PC-3 (cell line): ENCODE measurements at regions not wholly inside any gene's neighbourhood (a gene's known extent, or its start where the extent isn't known, plus 50 kb on each side); places are given as distances from the start of the nearest gene placed in this dataset.

Experiments used
- ATAC-seq: fragments of 200-7000 bp; cut with Tn5 transposase; 2 replicates; pipeline ENCODE4 v1.9.1; 2020; ENCODE audit warnings: mild to moderate bottlenecking, moderate library complexity
- BruUV-seq: library from RNA; stranded (reverse); fragments of 400-500 nt; replicated peaks from 2 replicates; lab custom pipeline; 2021; lab: Mats Ljungman, UMichigan
- CTCF ChIA-PET: fragments of 300-600 bp; sonication (Branson Sonifier 250); formaldehyde crosslinking; loops from one replicate; lab custom pipeline; 2022; ENCODE audit warnings: antibody characterized with exemption; lab: Charles Lee
- POLR2A ChIA-PET: fragments of 300-600 bp; sonication (Branson Sonifier 250); formaldehyde crosslinking; loops from one replicate; lab custom pipeline; 2022; ENCODE audit warnings: antibody characterized with exemption; ENCODE audit not compliant: unreplicated experiment; lab: Charles Lee
- DNase-seq: peaks from one replicate; pipeline ENCODE4 v3.0.0-alpha.2; 2015
- H2AFZ ChIP-seq: fragments of 300-600 bp; sonication (generic); 2 replicates; pipeline ENCODE4 v1.6.0; 2016; ENCODE audit warnings: antibody characterized with exemption, low read length
- H3F3A ChIP-seq: fragments of 300-600 bp; sonication (generic); one replicate; pipeline ENCODE4 v1.6.0; 2017; ENCODE audit warnings: antibody characterized with exemption, low read length, control low read depth, mild to moderate bottlenecking; ENCODE audit not compliant: unreplicated experiment
- H3K27ac ChIP-seq: fragments of 300-600 bp; sonication (generic); 2 replicates; pipeline ENCODE4 v1.5.1; 2016; ENCODE audit warnings: mild to moderate bottlenecking, low read length
- H3K27me3 ChIP-seq: fragments of 300-600 bp; sonication (generic); 2 replicates; pipeline ENCODE4 v1.6.1; 2016; ENCODE audit warnings: low read length, mixed read lengths
- H3K36me3 ChIP-seq: fragments of 300-600 bp; sonication (generic); 2 replicates; pipeline ENCODE4 v1.6.1; 2016; ENCODE audit warnings: low read depth, mixed run types, low read length, mixed read lengths
- H3K4me1 ChIP-seq: fragments of 300-600 bp; sonication (generic); 2 replicates; pipeline ENCODE4 v1.5.1; 2016; ENCODE audit warnings: low read length; ENCODE audit not compliant: insufficient read depth
- H3K4me2 ChIP-seq: fragments of 300-600 bp; sonication (generic); 2 replicates; pipeline ENCODE4 v1.6.0; 2016; ENCODE audit warnings: low read length
- H3K4me3 ChIP-seq: fragments of 300-600 bp; sonication (generic); 2 replicates; pipeline ENCODE4 v1.5.1; 2016; ENCODE audit warnings: mild to moderate bottlenecking, low read length, mixed read lengths
- H3K79me2 ChIP-seq: fragments of 300-600 bp; sonication (generic); 2 replicates; pipeline ENCODE4 v1.6.1; 2017; ENCODE audit warnings: low read length, mixed read lengths
- H3K9ac ChIP-seq: fragments of 300-600 bp; sonication (generic); 2 replicates; pipeline ENCODE4 v1.6.0; 2016; ENCODE audit warnings: mild to moderate bottlenecking, low read length
- H3K9me2 ChIP-seq: fragments of 300-600 bp; sonication (generic); replicated peaks from 2 replicates; pipeline ENCODE4 v1.6.1; 2016; ENCODE audit warnings: mixed run types, low read length, mixed read lengths
- H3K9me3 ChIP-seq: fragments of 300-600 bp; sonication (generic); 2 replicates; pipeline ENCODE4 v1.6.1; 2016; ENCODE audit warnings: low read length, mixed read lengths
- H4K20me1 ChIP-seq: fragments of 300-600 bp; sonication (generic); 2 replicates; pipeline ENCODE4 v1.6.1; 2016; ENCODE audit warnings: low read length, mixed read lengths
- CTCF ChIP-seq: fragments of 300-600 bp; sonication (generic); conservative IDR thresholded peaks from 2 replicates; pipeline ENCODE4 v1.5.1; 2017; ENCODE audit warnings: antibody characterized with exemption, low read depth, mild to moderate bottlenecking, low read length
- EZH2 ChIP-seq: fragments of 300-600 bp; sonication (generic); IDR thresholded peaks from one replicate; pipeline ENCODE4 v1.6.1; 2017; ENCODE audit warnings: antibody characterized with exemption, mild to moderate bottlenecking, low read length; ENCODE audit not compliant: unreplicated experiment
- EZH2phosphoT487 ChIP-seq: fragments of 300-600 bp; sonication (generic); IDR thresholded peaks from 2 replicates; pipeline ENCODE4 v1.6.1; 2018; ENCODE audit warnings: mild to moderate bottlenecking, antibody characterized with exemption, low read length, borderline replicate concordance
- intact Hi-C: fragments of 100-400 bp; cut with micrococcal nuclease; formaldehyde crosslinking; loops from 2 replicates; pipeline ENCODE4 v1.9.0; 2023

DNA sequence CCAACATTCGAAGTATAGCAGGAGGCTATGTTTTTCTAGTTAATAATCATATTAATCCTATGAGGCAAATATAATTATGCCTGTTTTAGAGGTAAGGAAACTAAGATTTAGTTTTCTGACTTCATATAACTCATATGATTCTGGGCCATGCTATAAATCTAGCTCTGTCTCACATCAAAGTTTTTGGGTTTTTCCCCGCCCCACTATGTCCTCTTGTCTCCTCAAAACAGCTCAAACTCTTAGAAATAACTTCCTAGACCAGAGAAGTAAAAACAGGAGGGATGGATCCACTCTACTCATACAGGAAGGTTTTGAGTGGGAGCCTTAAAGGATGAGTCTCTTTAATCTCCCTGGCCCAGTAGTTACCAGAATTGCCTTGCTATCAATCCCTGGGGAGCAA lies 256.4 kb upstream of the FGGY start:
- Histone ChIP-seq H3K4me1 (peaks cover 17% of the 10 kb centered on the region), H3K79me2 (no peaks in the 10 kb centered on the region), H2AFZ (no peak overlapping the region), H3K4me2 (no peak overlapping the region), H3K27ac (no peak overlapping the region), H3K36me3 (no peaks in the 10 kb centered on the region), H3K4me3 (no peak overlapping the region), H3F3A (no peaks in the 10 kb centered on the region), H3K9me2 (no peaks in the 10 kb centered on the region), H4K20me1 (no peaks in the 10 kb centered on the region), H3K27me3 (no peaks in the 10 kb centered on the region), H3K9me3 (no peaks in the 10 kb centered on the region), H3K9ac (no peak overlapping the region)
- DNase-seq (no peak), ATAC-seq (no peak)
- no TSS peak for BruUV-seq
- intact Hi-C loops = no loop called here
- ChIA-PET CTCF (no interaction called here), POLR2A (no interaction called here)
- TF ChIP-seq CTCF (no peak), EZH2phosphoT487 (no peak), EZH2 (no peak)

DNA sequence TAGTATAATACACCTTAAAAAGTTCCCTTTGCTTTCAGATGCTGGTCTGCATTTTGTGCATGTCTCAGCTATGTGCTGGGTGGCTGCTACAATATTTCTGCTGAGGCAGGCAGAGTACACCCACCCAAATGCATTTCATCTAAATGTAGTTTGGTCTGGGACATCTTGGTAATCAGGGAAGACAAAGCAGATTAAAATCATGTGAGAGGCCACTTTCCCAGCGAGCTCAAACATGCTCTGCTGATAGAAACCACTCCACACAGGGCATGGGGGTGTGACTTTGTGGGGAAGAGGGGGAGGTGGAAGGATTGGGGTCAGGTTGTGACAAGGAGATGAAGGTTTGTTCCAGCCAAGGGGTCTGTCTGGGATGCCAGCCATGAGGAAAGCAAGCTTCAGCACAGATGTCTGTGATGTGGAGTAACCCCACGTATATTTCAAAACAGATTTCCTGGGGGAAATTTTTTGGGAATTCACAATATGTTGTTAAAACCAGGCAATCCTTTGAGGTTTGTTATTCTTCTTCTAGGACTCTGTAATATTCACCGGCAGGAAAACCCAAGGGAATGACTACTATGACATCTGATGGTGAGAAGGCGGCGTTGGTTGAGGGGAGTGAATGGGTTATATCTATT lies 255.1 kb upstream of the FGGY start:
- no peaks in the 10 kb centered on the region for H3K9me3 ChIP-seq
- H3K27ac ChIP-seq = no peak overlapping the region
- DNase-seq = no peak
- H3F3A ChIP-seq = no peaks in the 10 kb centered on the region
- POLR2A ChIA-PET = no interaction called here
- no peak for ATAC-seq
- H3K9ac ChIP-seq = no peak overlapping the region
- no peaks in the 10 kb centered on the region for H3K79me2 ChIP-seq
- H3K36me3 ChIP-seq = no peaks in the 10 kb centered on the region
- no peaks in the 10 kb centered on the region for H3K27me3 ChIP-seq
- CTCF ChIA-PET = no interaction called here
- TF ChIP-seq EZH2phosphoT487 = no peak
- TF ChIP-seq EZH2 = no peak
- no peak for TF ChIP-seq CTCF
- intact Hi-C loops = no loop called here
- no peak overlapping the region for H3K4me2 ChIP-seq
- BruUV-seq = no TSS peak
- no peaks in the 10 kb centered on the region for H4K20me1 ChIP-seq
- no peak overlapping the region for H3K4me3 ChIP-seq
- no peak overlapping the region for H2AFZ ChIP-seq
- H3K9me2 ChIP-seq = no peaks in the 10 kb centered on the region
- peaks cover 17% of the 10 kb centered on the region for H3K4me1 ChIP-seq

- Histone ChIP-seq H3K79me2 (no peaks in the 10 kb centered on the region), H3K9ac (no peak overlapping the region), H3K4me2 (no peak overlapping the region), H3K4me1 (peaks cover 17% of the 10 kb centered on the region), H3F3A (no peaks in the 10 kb centered on the region), H3K27ac (no peak overlapping the region), H3K36me3 (no peaks in the 10 kb centered on the region), H3K27me3 (no peaks in the 10 kb centered on the region), H4K20me1 (no peaks in the 10 kb centered on the region), H3K4me3 (no peak overlapping the region), H2AFZ (no peak overlapping the region), H3K9me2 (no peaks in the 10 kb centered on the region), H3K9me3 (no peaks in the 10 kb centered on the region)
- CTCF ChIA-PET = no interaction called here
- no TSS peak for BruUV-seq
- no peak for ATAC-seq
- peak; percentile 75 for DNase-seq
- POLR2A ChIA-PET = no interaction called here
- TF ChIP-seq CTCF (no peak), EZH2 (no peak), EZH2phosphoT487 (no peak)
- intact Hi-C loops = no loop called here
These were observed 253.1 kb upstream of the FGGY start for GRCh38 chr1:59043796-59044195.
